ENCODE measurements at regions not wholly inside any gene's neighbourhood (a gene's known extent, or its start where the extent isn't known, plus 50 kb on each side); places are given as distances from the start of the nearest gene placed in this dataset.
A peak's percentile ranks its signal among the peaks of the same experiment; 100 is the strongest.

GRCh38 chr12:115386946-115387345, 703.0 kb upstream of the TBX3 start:
- Histone ChIP-seq H3K9ac (ENCODE audit: insufficient read depth, low read length) (no peak overlapping the region), H3K79me2 (ENCODE audit: control insufficient read depth, insufficient read depth, low read length) (no peaks in the 10 kb centered on the region), H3K27ac (ENCODE audit: insufficient read depth, low read length) (no peak overlapping the region), H3K4me1 (ENCODE audit: control insufficient read depth, extremely low read depth, insufficient read depth, low read length) (peaks cover 2% of the 10 kb centered on the region), H3K4me3 (replicated peaks in 1 of 4; ENCODE audit: control extremely low read depth in 1 of 4, insufficient read depth in 1 of 4, low read depth in 3 of 4, low read length in 4 of 4) (no peak overlapping the region), H3K27me3 (ENCODE audit: control insufficient read depth, insufficient read depth, low read length) (no peaks in the 10 kb centered on the region), H2AFZ (ENCODE audit: low read length) (no peak overlapping the region), H4K20me1 (ENCODE audit: control insufficient read depth, extremely low read depth, insufficient read depth, low read length) (no peaks in the 10 kb centered on the region), H3K4me2 (ENCODE audit: extremely low read depth, insufficient read depth, low read length) (no peak overlapping the region), H3K9me3 (ENCODE audit: control insufficient read depth, insufficient read depth, low read depth, low read length) (no peaks in the 10 kb centered on the region), H3K36me3 (ENCODE audit: control insufficient read depth, insufficient read depth, low read length) (no peaks in the 10 kb centered on the region)
- no peak for TF ChIP-seq CTCF (conservative IDR thresholded peaks at IDR 0.05 in 1 of 2, IDR thresholded peaks at IDR 0.05 in 1 of 2; ENCODE audit: low read depth in 1 of 2, low read length in 2 of 2)
- no peak for TF ChIP-seq EZH2 (IDR thresholded peaks at IDR 0.05; ENCODE audit: low read length, missing control alignments)
- DNase-seq (ENCODE audit: low read depth in 2 of 2), result no peak

GRCh38 chr12:115385141-115385540, 701.2 kb upstream of the TBX3 start:
- Histone ChIP-seq H3K79me2 (ENCODE audit: control insufficient read depth, insufficient read depth, low read length) (no peaks in the 10 kb centered on the region), H3K27ac (ENCODE audit: insufficient read depth, low read length) (no peak overlapping the region), H3K9ac (ENCODE audit: insufficient read depth, low read length) (no peak overlapping the region), H2AFZ (ENCODE audit: low read length) (no peak overlapping the region), H3K36me3 (ENCODE audit: control insufficient read depth, insufficient read depth, low read length) (no peaks in the 10 kb centered on the region), H3K9me3 (ENCODE audit: control insufficient read depth, insufficient read depth, low read depth, low read length) (no peaks in the 10 kb centered on the region), H3K27me3 (ENCODE audit: control insufficient read depth, insufficient read depth, low read length) (no peaks in the 10 kb centered on the region), H3K4me1 (ENCODE audit: control insufficient read depth, extremely low read depth, insufficient read depth, low read length) (peaks cover 2% of the 10 kb centered on the region), H3K4me2 (ENCODE audit: extremely low read depth, insufficient read depth, low read length) (no peak overlapping the region), H4K20me1 (ENCODE audit: control insufficient read depth, extremely low read depth, insufficient read depth, low read length) (no peaks in the 10 kb centered on the region), H3K4me3 (replicated peaks in 1 of 4; ENCODE audit: control extremely low read depth in 1 of 4, insufficient read depth in 1 of 4, low read depth in 3 of 4, low read length in 4 of 4) (no peak overlapping the region)
- TF ChIP-seq EZH2 (IDR thresholded peaks at IDR 0.05; ENCODE audit: low read length, missing control alignments) (no peak), CTCF (conservative IDR thresholded peaks at IDR 0.05 in 1 of 2, IDR thresholded peaks at IDR 0.05 in 1 of 2; ENCODE audit: low read depth in 1 of 2, low read length in 2 of 2) (no peak)
- DNase-seq (ENCODE audit: low read depth in 2 of 2), result no peak

- peak in 1 of 2 donors; percentile 12 for DNase-seq (ENCODE audit: low read depth in 2 of 2)
- Histone ChIP-seq H3K79me2 (ENCODE audit: control insufficient read depth, insufficient read depth, low read length) (no peaks in the 10 kb centered on the region), H3K36me3 (ENCODE audit: control insufficient read depth, insufficient read depth, low read length) (no peaks in the 10 kb centered on the region), H3K9me3 (ENCODE audit: control insufficient read depth, insufficient read depth, low read depth, low read length) (no peaks in the 10 kb centered on the region), H3K4me3 (replicated peaks in 1 of 4; ENCODE audit: control extremely low read depth in 1 of 4, insufficient read depth in 1 of 4, low read depth in 3 of 4, low read length in 4 of 4) (no peak overlapping the region), H2AFZ (ENCODE audit: low read length) (no peak overlapping the region), H3K4me2 (ENCODE audit: extremely low read depth, insufficient read depth, low read length) (no peak overlapping the region), H3K4me1 (ENCODE audit: control insufficient read depth, extremely low read depth, insufficient read depth, low read length) (peaks cover 2% of the 10 kb centered on the region), H3K27ac (ENCODE audit: insufficient read depth, low read length) (no peak overlapping the region), H3K9ac (ENCODE audit: insufficient read depth, low read length) (no peak overlapping the region), H4K20me1 (ENCODE audit: control insufficient read depth, extremely low read depth, insufficient read depth, low read length) (no peaks in the 10 kb centered on the region), H3K27me3 (ENCODE audit: control insufficient read depth, insufficient read depth, low read length) (no peaks in the 10 kb centered on the region)
- no peak for TF ChIP-seq EZH2 (IDR thresholded peaks at IDR 0.05; ENCODE audit: low read length, missing control alignments)
- TF ChIP-seq CTCF (conservative IDR thresholded peaks at IDR 0.05 in 1 of 2, IDR thresholded peaks at IDR 0.05 in 1 of 2; ENCODE audit: low read depth in 1 of 2, low read length in 2 of 2), result no peak
Measured at GRCh38 chr12:115384391-115384790, 700.4 kb upstream of the TBX3 start.

Data from fibroblast of lung (primary cell).